GM23248 (cell line): ENCODE measurements at regions not wholly inside any gene's neighbourhood (a gene's known extent, or its start where the extent isn't known, plus 50 kb on each side); places are given as distances from the start of the nearest gene placed in this dataset.
"Not testable (repeated sequence)": the region's sequence is repeated elsewhere in the genome, so short reads cannot be mapped to it uniquely, and the experiment has no call there.

Experiments used
- DNase-seq: peaks from one replicate; pipeline ENCODE4 v3.0.0-alpha.2; 2015
- H2AFZ ChIP-seq: fragments of 200-600 bp; sonication (generic); 2 replicates; pipeline ENCODE4 v1.6.1; 2016; ENCODE audit warnings: antibody characterized with exemption
- H3F3A ChIP-seq: fragments of 200-600 bp; sonication (generic); 2 replicates; pipeline ENCODE4 v1.6.1; 2016; ENCODE audit warnings: mild to moderate bottlenecking, antibody characterized with exemption, mixed run types; ENCODE audit not compliant: insufficient read depth
- H3K27ac ChIP-seq: fragments of 200-600 bp; sonication (generic); 2 replicates; pipeline ENCODE4 v1.5.1; 2016; ENCODE audit warnings: mild to moderate bottlenecking
- H3K27me3 ChIP-seq: fragments of 200-600 bp; sonication (generic); replicated peaks from 2 replicates; pipeline ENCODE4 v1.6.1; 2016; ENCODE audit warnings: mild to moderate bottlenecking; ENCODE audit not compliant: insufficient read depth
- H3K36me3 ChIP-seq: fragments of 200-600 bp; sonication (generic); 2 replicates; pipeline ENCODE4 v1.6.1; 2016; ENCODE audit warnings: low read depth, mild to moderate bottlenecking
- H3K4me1 ChIP-seq: fragments of 200-600 bp; sonication (generic); 2 replicates; pipeline ENCODE4 v1.6.1; 2016; ENCODE audit warnings: mild to moderate bottlenecking; ENCODE audit not compliant: insufficient read depth
- H3K4me2 ChIP-seq: fragments of 200-600 bp; sonication (generic); one replicate; pipeline ENCODE4 v1.6.1; 2016; ENCODE audit warnings: mild to moderate bottlenecking; ENCODE audit not compliant: unreplicated experiment
- H3K4me3 ChIP-seq: fragments of 200-600 bp; sonication (generic); 2 replicates; pipeline ENCODE4 v1.5.1; 2016; ENCODE audit warnings: mild to moderate bottlenecking
- H3K79me2 ChIP-seq: fragments of 200-600 bp; sonication (generic); 2 replicates; pipeline ENCODE4 v1.6.1; 2016; ENCODE audit warnings: mild to moderate bottlenecking; ENCODE audit not compliant: insufficient read depth
- H3K9ac ChIP-seq: fragments of 200-600 bp; sonication (generic); 2 replicates; pipeline ENCODE4 v1.6.1; 2016; ENCODE audit warnings: mild to moderate bottlenecking
- H3K9me2 ChIP-seq: fragments of 200-600 bp; sonication (generic); 2 replicates; pipeline ENCODE4 v1.6.1; 2016; ENCODE audit warnings: mixed run types, mild to moderate bottlenecking, moderate library complexity; ENCODE audit not compliant: insufficient read depth
- H3K9me3 ChIP-seq: fragments of 200-600 bp; sonication (generic); one replicate; pipeline ENCODE4 v1.6.1; 2017; ENCODE audit warnings: low read depth
- H4K20me1 ChIP-seq: fragments of 200-600 bp; sonication (generic); 2 replicates; pipeline ENCODE4 v1.6.0; 2016; ENCODE audit not compliant: insufficient read depth
- EZH2 ChIP-seq: fragments of 200-600 bp; sonication (generic); IDR thresholded peaks from 2 replicates; pipeline ENCODE4 v1.6.1; 2018; ENCODE audit warnings: antibody characterized with exemption, mild to moderate bottlenecking; ENCODE audit not compliant: insufficient read depth, poor library complexity, severe bottlenecking
- EZH2phosphoT487 ChIP-seq: fragments of 200-600 bp; sonication (generic); IDR thresholded peaks from 2 replicates; pipeline ENCODE4 v1.6.1; 2018; ENCODE audit warnings: antibody characterized with exemption, moderate library complexity, mild to moderate bottlenecking, low read depth; ENCODE audit not compliant: insufficient read depth
- WGBS, 2 experiments: methylation state at CpG; one replicate each; pipeline ENCODE4 v1.1.6; 2015 to 2017; ENCODE audit warnings: low lambda C conversion rate in 2 of 2, low coverage in 1 of 2; ENCODE audit errors: missing lambda C conversion rate in 2 of 2; 5-methylcytosine and 5-hydroxymethylcytosine counted together
- in situ Hi-C: fragments of 300-500 bp; cut with MboI; formaldehyde crosslinking; loops from 2 replicates; pipeline ENCODE4 v1.15.0; 2020

GRCh38 chr22:22316589-22316988, 72.0 kb downstream of the VPREB1 start:
- WGBS, 2 experiments, result 96 to 100% methylated on average over 2 of the region's 2 CpGs
- TF ChIP-seq EZH2, result no peak
- no peak for TF ChIP-seq EZH2phosphoT487
- H3K4me2 ChIP-seq, result no peak overlapping the region

GRCh38 chr22:22318723-22319465, 74.3 kb downstream of the VPREB1 start:
- no peak for DNase-seq
- H3K36me3 ChIP-seq, result peaks cover 7% of the 10 kb centered on the region
- TF ChIP-seq EZH2phosphoT487 (no peak), EZH2 (no peak)
- no peaks in the 10 kb centered on the region for H3K4me1 ChIP-seq
- no peak overlapping the region for H3K4me3 ChIP-seq
- no peak overlapping the region for H2AFZ ChIP-seq
- 85 to 93% methylated on average over 8 of the region's 8 CpGs for WGBS, 2 experiments
- H3K9me2 ChIP-seq, result no peaks in the 10 kb centered on the region
- no peak overlapping the region for H3K9ac ChIP-seq
- H3K4me2 ChIP-seq, result no peak overlapping the region
- H3K9me3 ChIP-seq, result no peaks in the 10 kb centered on the region
- no peak overlapping the region for H3K27ac ChIP-seq
- no peaks in the 10 kb centered on the region for H3K27me3 ChIP-seq
- H3F3A ChIP-seq, result no peaks in the 10 kb centered on the region
- H4K20me1 ChIP-seq, result no peaks in the 10 kb centered on the region
- in situ Hi-C loops, result no loop called here
- H3K79me2 ChIP-seq, result no peaks in the 10 kb centered on the region

More at GRCh38 chr22:22316589-22316988, 72.0 kb downstream of the VPREB1 start:
- Histone ChIP-seq H3K4me1 (no peaks in the 10 kb centered on the region), H3K79me2 (no peaks in the 10 kb centered on the region), H3K4me3 (no peak overlapping the region), H3K9me2 (no peaks in the 10 kb centered on the region), H3K9ac (no peak overlapping the region), H3K27ac (no peak overlapping the region), H2AFZ (no peak overlapping the region), H4K20me1 (no peaks in the 10 kb centered on the region), H3K9me3 (no peaks in the 10 kb centered on the region), H3K36me3 (peaks cover 7% of the 10 kb centered on the region), H3F3A (no peaks in the 10 kb centered on the region), H3K27me3 (no peaks in the 10 kb centered on the region)
- in situ Hi-C loops, result no loop called here
- no peak for DNase-seq

- H3K27me3 ChIP-seq, H3K9me2 ChIP-seq, H3K9me3 ChIP-seq, H3F3A ChIP-seq, H2AFZ ChIP-seq, H3K9ac ChIP-seq, H4K20me1 ChIP-seq, H3K27ac ChIP-seq, H3K4me1 ChIP-seq, H3K36me3 ChIP-seq, H3K79me2 ChIP-seq, in situ Hi-C loops, H3K4me3 ChIP-seq, H3K4me2 ChIP-seq: not testable (repeated sequence)
- peak; percentile 63 for DNase-seq
- WGBS, 2 experiments, result 14 to 27% methylated on average over 11 of the region's 11 CpGs
These were observed 77.4 kb downstream of the VPREB1 start for GRCh38 chr22:22321743-22322611.

GRCh38 chr22:22322792-22323191, 78.2 kb downstream of the VPREB1 start:
- in situ Hi-C loops, result no loop called here
- DNase-seq, result no peak
- H2AFZ ChIP-seq, result no peak overlapping the region
- H3K4me1 ChIP-seq, result no peaks in the 10 kb centered on the region
- TF ChIP-seq EZH2, result no peak
- TF ChIP-seq EZH2phosphoT487, result no peak
- H3F3A ChIP-seq, result no peaks in the 10 kb centered on the region
- WGBS, 2 experiments, result 86 to 91% methylated on average over 10 of the region's 10 CpGs
- H3K36me3 ChIP-seq, result peaks cover 6% of the 10 kb centered on the region; the same call in 1 of the 2 replicates
- H3K4me3 ChIP-seq, result no peak overlapping the region
- H4K20me1 ChIP-seq, result no peaks in the 10 kb centered on the region
- no peaks in the 10 kb centered on the region for H3K27me3 ChIP-seq
- H3K4me2 ChIP-seq, result no peak overlapping the region
- H3K79me2 ChIP-seq, result no peaks in the 10 kb centered on the region
- H3K27ac ChIP-seq, result no peak overlapping the region
- H3K9me3 ChIP-seq, result no peaks in the 10 kb centered on the region
- H3K9ac ChIP-seq, result no peak overlapping the region
- H3K9me2 ChIP-seq, result no peaks in the 10 kb centered on the region
